IPS-18a (cell line): ENCODE measurements at regions not wholly inside any gene's neighbourhood (a gene's known extent, or its start where the extent isn't known, plus 50 kb on each side); places are given as distances from the start of the nearest gene placed in this dataset.
"Not testable (repeated sequence)": the region's sequence is repeated elsewhere in the genome, so short reads cannot be mapped to it uniquely, and the experiment has no call there.

Source experiments
- H3K27ac ChIP-seq: one replicate; pipeline ENCODE4 v1.5.1; 2013; ENCODE audit warnings: low read length
- H3K27me3 ChIP-seq: one replicate; pipeline ENCODE4 v1.6.1; 2013; ENCODE audit warnings: mild to moderate bottlenecking, low read length; ENCODE audit not compliant: control insufficient read depth, insufficient read depth
- H3K36me3 ChIP-seq: one replicate; pipeline ENCODE4 v1.6.1; 2013; ENCODE audit warnings: low read depth, low read length; ENCODE audit not compliant: control insufficient read depth
- H3K4me1 ChIP-seq: one replicate; pipeline ENCODE4 v1.6.1; 2013; ENCODE audit warnings: low read depth, low read length; ENCODE audit not compliant: control insufficient read depth
- H3K4me3 ChIP-seq: one replicate; pipeline ENCODE4 v1.5.1; 2013; ENCODE audit warnings: low read length
- H3K9ac ChIP-seq: one replicate; pipeline ENCODE4 v1.6.1; 2013; ENCODE audit warnings: mild to moderate bottlenecking, low read length, moderate library complexity
- H3K9me3 ChIP-seq: one replicate; pipeline ENCODE4 v1.6.1; 2013; ENCODE audit warnings: low read depth, low read length; ENCODE audit not compliant: control insufficient read depth

GRCh38 chr2:128413718-128414341, 95.2 kb upstream of the HS6ST1 start:
- H3K27me3 ChIP-seq: no peaks in the 10 kb centered on the region
- H3K27ac ChIP-seq: no peak overlapping the region
- H3K4me1 ChIP-seq: peaks cover 7% of the 10 kb centered on the region
- no peaks in the 10 kb centered on the region for H3K36me3 ChIP-seq
- H3K9ac ChIP-seq: no peak overlapping the region
- no peaks in the 10 kb centered on the region for H3K9me3 ChIP-seq
- no peak overlapping the region for H3K4me3 ChIP-seq

GRCh38 chr2:128414351-128414750, 95.7 kb upstream of the HS6ST1 start:
- Histone ChIP-seq H3K9me3 (no peaks in the 10 kb centered on the region), H3K27ac (no peak overlapping the region), H3K36me3 (no peaks in the 10 kb centered on the region), H3K9ac (no peak overlapping the region), H3K4me3 (no peak overlapping the region), H3K4me1 (peaks cover 7% of the 10 kb centered on the region), H3K27me3 (no peaks in the 10 kb centered on the region)

- no peak overlapping the region for H3K27ac ChIP-seq
- no peaks in the 10 kb centered on the region for H3K9me3 ChIP-seq
- no peak overlapping the region for H3K9ac ChIP-seq
- no peak overlapping the region for H3K4me3 ChIP-seq
- H3K36me3 ChIP-seq: no peaks in the 10 kb centered on the region
- no peaks in the 10 kb centered on the region for H3K27me3 ChIP-seq
- H3K4me1 ChIP-seq: peaks cover 7% of the 10 kb centered on the region
These were observed 96.5 kb upstream of the HS6ST1 start for GRCh38 chr2:128414946-128415778.

GRCh38 chr2:128415779-128416061, 97.1 kb upstream of the HS6ST1 start:
- H3K4me3 ChIP-seq: no peak overlapping the region
- no peaks in the 10 kb centered on the region for H3K36me3 ChIP-seq
- no peak overlapping the region for H3K27ac ChIP-seq
- peaks cover 7% of the 10 kb centered on the region for H3K4me1 ChIP-seq
- H3K27me3 ChIP-seq: no peaks in the 10 kb centered on the region
- no peaks in the 10 kb centered on the region for H3K9me3 ChIP-seq
- H3K9ac ChIP-seq: no peak overlapping the region

- no peaks in the 10 kb centered on the region for H3K9me3 ChIP-seq
- H3K4me3 ChIP-seq: no peak overlapping the region
- H3K36me3 ChIP-seq: no peaks in the 10 kb centered on the region
- no peak overlapping the region for H3K27ac ChIP-seq
- H3K27me3 ChIP-seq: no peaks in the 10 kb centered on the region
- peaks cover 7% of the 10 kb centered on the region for H3K4me1 ChIP-seq
- H3K9ac ChIP-seq: no peak overlapping the region
These were observed 97.6 kb upstream of the HS6ST1 start for GRCh38 chr2:128416109-128416785.

GRCh38 chr2:128416806-128417205, 98.1 kb upstream of the HS6ST1 start:
- H3K27me3 ChIP-seq: no peaks in the 10 kb centered on the region
- H3K4me1 ChIP-seq: peaks cover 7% of the 10 kb centered on the region
- H3K9ac ChIP-seq: no peak overlapping the region
- no peaks in the 10 kb centered on the region for H3K9me3 ChIP-seq
- H3K27ac ChIP-seq: no peak overlapping the region
- H3K4me3 ChIP-seq: no peak overlapping the region
- no peaks in the 10 kb centered on the region for H3K36me3 ChIP-seq

GRCh38 chr2:128417264-128417663, 98.6 kb upstream of the HS6ST1 start:
- H3K9ac ChIP-seq: not testable (repeated sequence)

GRCh38 chr2:128420131-128420530, 101.5 kb upstream of the HS6ST1 start:
- no peaks in the 10 kb centered on the region for H3K9me3 ChIP-seq

More at GRCh38 chr2:128417264-128417663, 98.6 kb upstream of the HS6ST1 start:
- not testable (repeated sequence) for H3K27ac ChIP-seq, H3K27me3 ChIP-seq, H3K9me3 ChIP-seq, H3K36me3 ChIP-seq, H3K4me1 ChIP-seq, H3K4me3 ChIP-seq

GRCh38 chr2:128420776-128421175, 102.1 kb upstream of the HS6ST1 start:
- Histone ChIP-seq H3K36me3 (no peaks in the 10 kb centered on the region), H3K9me3 (no peaks in the 10 kb centered on the region), H3K27me3 (no peaks in the 10 kb centered on the region), H3K4me1 (no peaks in the 10 kb centered on the region), H3K27ac (no peak overlapping the region), H3K4me3 (no peak overlapping the region), H3K9ac (no peak overlapping the region)

More at GRCh38 chr2:128420131-128420530, 101.5 kb upstream of the HS6ST1 start:
- no peak overlapping the region for H3K4me3 ChIP-seq
- H3K4me1 ChIP-seq: no peaks in the 10 kb centered on the region
- no peaks in the 10 kb centered on the region for H3K27me3 ChIP-seq
- H3K36me3 ChIP-seq: no peaks in the 10 kb centered on the region
- H3K9ac ChIP-seq: no peak overlapping the region
- no peak overlapping the region for H3K27ac ChIP-seq

- no peaks in the 10 kb centered on the region for H3K36me3 ChIP-seq
- H3K9me3 ChIP-seq: no peaks in the 10 kb centered on the region
- H3K27me3 ChIP-seq: no peaks in the 10 kb centered on the region
- no peak overlapping the region for H3K27ac ChIP-seq
- H3K4me1 ChIP-seq: no peaks in the 10 kb centered on the region
- H3K9ac ChIP-seq: no peak overlapping the region
- H3K4me3 ChIP-seq: no peak overlapping the region
These were observed 102.6 kb upstream of the HS6ST1 start for GRCh38 chr2:128421286-128421685.

GRCh38 chr2:128421861-128422311, 103.2 kb upstream of the HS6ST1 start:
- no peaks in the 10 kb centered on the region for H3K27me3 ChIP-seq
- no peak overlapping the region for H3K4me3 ChIP-seq
- H3K9me3 ChIP-seq: no peaks in the 10 kb centered on the region
- no peaks in the 10 kb centered on the region for H3K36me3 ChIP-seq
- H3K9ac ChIP-seq: no peak overlapping the region
- H3K4me1 ChIP-seq: no peaks in the 10 kb centered on the region
- H3K27ac ChIP-seq: no peak overlapping the region
